ENCODE measurements at regions not wholly inside any gene's neighbourhood (a gene's known extent, or its start where the extent isn't known, plus 50 kb on each side); places are given as distances from the start of the nearest gene placed in this dataset.

- TF ChIP-seq ZNF555 (tag by site-specific recombination; conservative IDR thresholded peaks at IDR 0.05) (no peak), CTCF (tag by site-specific recombination; IDR thresholded peaks at IDR 0.05) (no peak)
Measured at GRCh38 chr13:58682616-58683015, 1051.1 kb downstream of the PCDH17 start.

All from HEK293 (cell line).